Body of pancreas (tissue), 4 donors: ENCODE measurements at regions not wholly inside any gene's neighbourhood (a gene's known extent, or its start where the extent isn't known, plus 50 kb on each side); places are given as distances from the start of the nearest gene placed in this dataset.

ENCODE experiments used
- ATAC-seq: fragments of 150-250 bp; one replicate; pipeline ENCODE4 v1.9.1; 2016
- DNase-seq, 4 donors: peaks; one replicate each; pipeline ENCODE4 v3.0.0-alpha.2; 2019
- H3K27ac ChIP-seq, 4 donors: fragments of 200-600 bp; sonication (generic); 1 replicate in 3 of 4; 2 replicates in 1 of 4; pipeline versions ENCODE4 v1.5.1 to v1.6.1; 2016 to 2019; ENCODE audit warnings: mild to moderate bottlenecking in 1 of 4, mixed read lengths in 1 of 4, moderate library complexity in 1 of 4
- H3K27me3 ChIP-seq, 2 donors: fragments of 200-600 bp; sonication (generic); one replicate each; pipeline ENCODE4 v1.6.0; 2016; ENCODE audit warnings: mild to moderate bottlenecking in 1 of 2
- H3K36me3 ChIP-seq, 2 donors: fragments of 200-600 bp; sonication (generic); replicated peaks in 1 of 2; 2 replicates each; pipeline ENCODE4 v1.5.1; 2016; ENCODE audit warnings: low read depth in 2 of 2; ENCODE audit not compliant: insufficient read depth in 1 of 2
- H3K4me1 ChIP-seq: fragments of 200-600 bp; sonication (generic); one replicate; pipeline ENCODE4 v1.6.0; 2016
- H3K4me3 ChIP-seq, 2 donors: fragments of 200-600 bp; sonication (generic); 1 replicate in 1 of 2; 2 replicates in 1 of 2; pipeline ENCODE4 v1.5.1; 2016 to 2019
- H3K9me3 ChIP-seq, 3 donors: fragments of 200-600 bp; sonication (generic); 1 replicate in 2 of 3; 2 replicates in 1 of 3; pipeline ENCODE4 v1.5.1; 2016
- CTCF ChIP-seq, 7 experiments: fragments of 450-650 bp in 4 of 7; fragments of 200-600 bp in 3 of 7; sonication (generic) in 3 of 7; IDR thresholded peaks; one replicate each; pipeline ENCODE4 v1.5.1; 2016 to 2019; ENCODE audit warnings: antibody characterized with exemption in 7 of 7
- POLR2A ChIP-seq, 3 donors: fragments of 450-650 bp; IDR thresholded peaks; one replicate each; pipeline ENCODE4 v1.6.1; 2016; ENCODE audit warnings: antibody characterized with exemption in 3 of 3, mild to moderate bottlenecking in 2 of 3
- whole genome bisulfite sequencing, 2 donors: methylation state at CpG; one replicate each; pipeline ENCODE4 v1.1.5; 2017; 5-methylcytosine and 5-hydroxymethylcytosine counted together
- intact Hi-C: fragments of 100-400 bp; cut with DNase I; formaldehyde crosslinking; loops from one replicate; pipeline ENCODE4 v1.15.1; 2023

DNA sequence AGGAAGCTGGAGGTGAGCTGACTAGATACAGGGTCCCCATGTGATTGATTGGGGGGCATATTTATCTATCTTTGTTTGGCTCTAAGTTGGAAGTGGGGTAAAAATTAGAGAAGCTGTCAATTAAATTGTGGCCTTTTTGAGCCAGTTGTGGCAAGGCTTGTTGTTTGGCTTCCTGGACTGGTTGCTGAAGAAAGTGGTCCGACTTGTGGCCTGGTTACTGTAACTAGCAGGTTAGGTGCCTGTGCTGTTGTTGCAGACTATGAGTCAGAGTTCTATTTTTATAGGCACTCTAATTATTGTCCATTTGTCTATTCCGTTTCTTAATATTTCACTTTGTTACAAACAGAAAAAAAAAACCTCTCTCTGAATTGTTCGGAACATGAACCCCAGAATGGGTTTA, 129.1 kb upstream of the CNTN6 start:
- H3K4me3 ChIP-seq, result no peak overlapping the region
- no peaks in the 10 kb centered on the region for H3K36me3 ChIP-seq
- no peaks in the 10 kb centered on the region for H3K27me3 ChIP-seq
- H3K9me3 ChIP-seq, result no peaks in the 10 kb centered on the region
- no peak for TF ChIP-seq CTCF (IDR thresholded peaks at IDR 0.05)
- no peak for TF ChIP-seq POLR2A (IDR thresholded peaks at IDR 0.05)
- H3K4me1 ChIP-seq, result no peaks in the 10 kb centered on the region
- WGBS, 2 donors, result 46 to 61% methylated on average over 3 of the region's 3 CpGs
- DNase-seq, result no peak
- ATAC-seq, result no peak
- no peak overlapping the region for H3K27ac ChIP-seq
- intact Hi-C loops, result no loop called here

DNA sequence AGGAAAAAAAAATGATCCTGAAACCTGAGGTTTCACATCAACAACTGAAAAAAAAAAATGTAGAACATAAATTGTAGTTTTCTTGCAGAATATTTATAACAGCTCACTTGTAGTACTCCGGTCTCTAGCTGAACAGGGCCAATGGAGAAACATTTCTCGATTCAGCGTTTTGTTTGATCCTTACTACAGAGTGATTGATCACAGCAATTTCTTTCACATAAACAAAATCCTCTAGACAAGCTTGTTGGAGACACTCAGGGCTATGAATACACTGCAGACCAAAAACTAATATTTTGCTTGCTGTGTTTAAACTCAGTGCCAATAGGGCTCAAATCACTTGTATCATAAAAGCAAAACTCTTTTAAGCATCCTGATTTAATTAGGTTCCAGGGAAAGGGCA, 127.0 kb upstream of the CNTN6 start:
- Histone ChIP-seq H3K27me3 (no peaks in the 10 kb centered on the region), H3K9me3 (no peaks in the 10 kb centered on the region), H3K27ac (no peak overlapping the region), H3K4me3 (no peak overlapping the region), H3K4me1 (no peaks in the 10 kb centered on the region), H3K36me3 (no peaks in the 10 kb centered on the region)
- DNase-seq, result no peak
- WGBS, 2 donors, result 40 to 47% methylated on average over 3 of the region's 3 CpGs
- ATAC-seq, result no peak
- TF ChIP-seq POLR2A (IDR thresholded peaks at IDR 0.05), result no peak
- no peak for TF ChIP-seq CTCF (IDR thresholded peaks at IDR 0.05)
- intact Hi-C loops, result no loop called here

DNA sequence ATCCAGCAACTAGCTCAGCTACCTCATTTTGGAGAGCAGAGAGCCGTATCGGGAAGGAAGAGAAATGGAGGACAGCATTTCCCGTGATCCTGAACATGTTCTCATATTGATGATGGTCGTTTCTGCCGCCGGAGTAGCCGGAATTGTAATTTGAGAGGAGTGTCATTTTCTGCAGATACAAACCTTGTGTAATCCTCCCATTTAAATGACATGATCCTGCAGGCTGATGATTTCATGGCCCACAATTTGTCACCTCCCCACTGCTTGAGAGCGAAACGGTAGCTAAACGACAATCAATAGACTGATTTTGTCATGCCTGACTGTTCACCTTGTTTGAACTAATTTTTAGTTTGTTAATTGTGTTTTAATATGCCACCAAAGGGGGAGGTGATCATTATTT, 126.5 kb upstream of the CNTN6 start:
- no peaks in the 10 kb centered on the region for H3K4me1 ChIP-seq
- WGBS, 2 donors, result 66 to 71% methylated on average over 10 of the region's 10 CpGs
- no peaks in the 10 kb centered on the region for H3K36me3 ChIP-seq
- H3K4me3 ChIP-seq, result no peak overlapping the region
- TF ChIP-seq CTCF (IDR thresholded peaks at IDR 0.05), result no peak
- no peak for TF ChIP-seq POLR2A (IDR thresholded peaks at IDR 0.05)
- DNase-seq, result no peak
- H3K27me3 ChIP-seq, result no peaks in the 10 kb centered on the region
- intact Hi-C loops, result no loop called here
- H3K27ac ChIP-seq, result no peak overlapping the region
- no peaks in the 10 kb centered on the region for H3K9me3 ChIP-seq
- no peak for ATAC-seq

- ATAC-seq, result no peak
- no peak overlapping the region for H3K27ac ChIP-seq
- TF ChIP-seq CTCF (IDR thresholded peaks at IDR 0.05) (no peak), POLR2A (IDR thresholded peaks at IDR 0.05) (no peak)
- no peaks in the 10 kb centered on the region for H3K27me3 ChIP-seq
- H3K4me3 ChIP-seq, result no peak overlapping the region
- DNase-seq, result no peak
- intact Hi-C loops, result no loop called here
- H3K4me1 ChIP-seq, result no peaks in the 10 kb centered on the region
- 28 to 55% methylated on average over 1 of the region's 1 CpG for WGBS, 2 donors
- H3K9me3 ChIP-seq, result no peaks in the 10 kb centered on the region
- no peaks in the 10 kb centered on the region for H3K36me3 ChIP-seq
Measured at GRCh38 chr3:973340-973739, 119.5 kb upstream of the CNTN6 start.

DNA sequence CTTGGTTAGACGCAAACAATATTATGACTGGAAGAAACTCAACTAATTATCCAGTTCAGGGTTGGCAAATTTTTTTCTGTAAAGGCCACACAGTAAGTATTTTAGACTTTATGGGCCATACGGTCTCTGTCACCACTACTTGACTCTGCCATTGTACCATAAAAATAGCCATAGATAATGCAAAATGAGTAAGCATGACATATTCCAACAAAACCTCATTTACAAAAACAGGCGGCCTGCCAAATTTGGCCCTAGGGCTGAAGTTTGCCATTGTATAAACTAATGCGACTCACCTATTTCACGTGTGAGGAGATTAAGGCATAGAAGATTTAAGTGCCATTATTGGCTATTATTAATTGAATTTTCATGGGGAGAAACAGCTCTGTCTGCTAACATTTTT, 116.8 kb upstream of the CNTN6 start:
- intact Hi-C loops, result no loop called here
- Histone ChIP-seq H3K27me3 (no peaks in the 10 kb centered on the region), H3K4me1 (no peaks in the 10 kb centered on the region), H3K36me3 (no peaks in the 10 kb centered on the region), H3K9me3 (no peaks in the 10 kb centered on the region), H3K4me3 (no peak overlapping the region), H3K27ac (no peak overlapping the region)
- DNase-seq (no peak), ATAC-seq (no peak)
- TF ChIP-seq CTCF (IDR thresholded peaks at IDR 0.05), result no peak
- TF ChIP-seq POLR2A (IDR thresholded peaks at IDR 0.05), result no peak
- 51 to 60% methylated on average over 5 of the region's 5 CpGs for WGBS, 2 donors
